ENCODE measurements at regions not wholly inside any gene's neighbourhood (a gene's known extent, or its start where the extent isn't known, plus 50 kb on each side); places are given as distances from the start of the nearest gene placed in this dataset.

- H3K4me3 ChIP-seq, result no peak overlapping the region
- H3K4me1 ChIP-seq, result no peaks in the 10 kb centered on the region
- ATAC-seq (peak; percentile 62 to 79; a peak in 4 of 6 replicates), FAIRE-seq (no peak), DNase-seq (ENCODE audit: low read depth in 1 of 2, low spot score in 1 of 2) (peak in 1 of 2 experiments; percentile 28)
- no peak for TF ChIP-seq HDAC2 (IDR thresholded peaks at IDR 0.05)
- TF ChIP-seq RAD21 (conservative IDR thresholded peaks at IDR 0.05 in 1 of 2, IDR thresholded peaks at IDR 0.05 in 1 of 2), result peak; percentile 15 to 35; a peak in 1 of 5 replicates
- H3K27ac ChIP-seq, result no peak overlapping the region
- H3K9me3 ChIP-seq, result no peaks in the 10 kb centered on the region
- 21% methylated on average over 3 of the region's 3 CpGs for WGBS (ENCODE audit: missing lambda C conversion rate)
- POLR2A ChIA-PET, result no interaction called here
- CTCF ChIA-PET, result interaction anchor here (1.2 kb wide), 1 partner anchor 835 kb away, joined by 3 read pairs; no protein-coding TSS in a partner anchor
- no peak overlapping the region for H3K4me2 ChIP-seq
Observed at GRCh38 chr13:60226507-60226906, 62.8 kb upstream of the DIAPH3 start.

- DNase-seq (ENCODE audit: low read depth in 1 of 2, low spot score in 1 of 2) (no peak), ATAC-seq (no peak), FAIRE-seq (no peak)
- Histone ChIP-seq H3K4me3 (no peak overlapping the region), H3K4me2 (no peak overlapping the region), H3K4me1 (no peaks in the 10 kb centered on the region), H3K9me3 (no peaks in the 10 kb centered on the region), H3K27ac (no peak overlapping the region)
- ChIA-PET POLR2A (no interaction called here), CTCF (interaction anchor here (1.2 kb wide), 1 partner anchor 836 kb away, joined by 3 read pairs; no protein-coding TSS in a partner anchor)
- TF ChIP-seq SREBF2 (IDR thresholded peaks at IDR 0.05) (no peak), MAX (IDR thresholded peaks at IDR 0.05) (no peak), JUN (IDR thresholded peaks at IDR 0.05) (no peak), MAZ (IDR thresholded peaks at IDR 0.05; ENCODE audit: borderline replicate concordance, low read depth, low read length) (no peak), HES2 (IDR thresholded peaks at IDR 0.05) (no peak), TP53 (CRISPR knock-in tag; IDR thresholded peaks at IDR 0.05) (no peak), HOXB5 (CRISPR knock-in tag; IDR thresholded peaks at IDR 0.05) (no peak), MAFK (IDR thresholded peaks at IDR 0.05; ENCODE audit: partially characterized antibody) (peak; percentile 91), POLR2AphosphoS2 (conservative IDR thresholded peaks at IDR 0.05; ENCODE audit: low read length) (no peak), EP300 (IDR thresholded peaks at IDR 0.05) (no peak), FOSL2 (IDR thresholded peaks at IDR 0.05) (no peak), FOSL2 (CRISPR knock-in tag; IDR thresholded peaks at IDR 0.05) (no peak), RCOR1 (IDR thresholded peaks at IDR 0.05; ENCODE audit: low read depth, low read length) (no peak), CBX8 (IDR thresholded peaks at IDR 0.05) (no peak), NPAS2 (CRISPR knock-in tag; IDR thresholded peaks at IDR 0.05; ENCODE audit: borderline replicate concordance) (no peak), NFE2L2 (conservative IDR thresholded peaks at IDR 0.05; ENCODE audit: low read length) (peak; percentile 73), JUNB (IDR thresholded peaks at IDR 0.05) (no peak)
Observed at GRCh38 chr13:60227158-60227557, 63.4 kb upstream of the DIAPH3 start.

GRCh38 chr13:60229708-60230272 lies 66.1 kb upstream of the DIAPH3 start:
- no peak overlapping the region for H3K4me3 ChIP-seq
- no peak for ATAC-seq
- CTCF ChIA-PET, result no interaction called here
- TF ChIP-seq HDAC2 (IDR thresholded peaks at IDR 0.05) (no peak), CHD2 (IDR thresholded peaks at IDR 0.05; ENCODE audit: low read length, partially characterized antibody) (no peak), SREBF2 (IDR thresholded peaks at IDR 0.05) (no peak), FOSL2 (IDR thresholded peaks at IDR 0.05) (no peak), FOSL2 (CRISPR knock-in tag; IDR thresholded peaks at IDR 0.05) (no peak), REST (IDR thresholded peaks at IDR 0.05) (no peak), HEYL (CRISPR knock-in tag; IDR thresholded peaks at IDR 0.05) (no peak)
- no peak overlapping the region for H3K27ac ChIP-seq
- WGBS (ENCODE audit: missing lambda C conversion rate), result 64% methylated on average over 1 of the region's 1 CpG
- no peak overlapping the region for H3K4me2 ChIP-seq
- no peak for DNase-seq (ENCODE audit: low read depth in 1 of 2, low spot score in 1 of 2)
- POLR2A ChIA-PET, result no interaction called here
- H3K9me3 ChIP-seq, result no peaks in the 10 kb centered on the region
- FAIRE-seq, result no peak
- H3K4me1 ChIP-seq, result no peaks in the 10 kb centered on the region

Measured in A549 (cell line).